ENCODE measurements at regions not wholly inside any gene's neighbourhood (a gene's known extent, or its start where the extent isn't known, plus 50 kb on each side); places are given as distances from the start of the nearest gene placed in this dataset.

DNA sequence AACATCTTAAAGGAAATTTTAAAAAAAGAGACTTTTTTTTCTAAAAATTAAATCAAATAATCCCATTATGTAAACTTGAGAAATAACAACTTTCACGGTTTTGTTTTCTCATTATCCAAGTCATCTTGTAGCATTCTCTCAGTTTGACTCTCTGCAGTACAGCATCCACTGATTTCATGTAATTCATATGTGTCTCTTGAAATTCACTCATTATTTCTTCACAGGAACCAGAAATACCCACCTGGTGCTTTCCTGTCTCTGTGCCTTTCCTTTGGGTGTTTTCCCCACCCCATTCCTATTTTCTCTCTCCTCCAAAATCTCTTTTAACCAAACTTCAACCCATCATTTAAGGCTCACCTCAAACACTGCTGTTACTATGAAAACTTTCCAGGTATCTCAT lies 116.1 kb upstream of the STK17B start:
- H3K9me3 ChIP-seq (ENCODE audit: low read length): no peaks in the 10 kb centered on the region
- no peak overlapping the region for H2AFZ ChIP-seq (ENCODE audit: low read length)
- H3K27ac ChIP-seq (ENCODE audit: low read depth, low read length, poor library complexity, severe bottlenecking): no peak overlapping the region
- no peak overlapping the region for H3K4me2 ChIP-seq (ENCODE audit: low read length)
- no peaks in the 10 kb centered on the region for H3K79me2 ChIP-seq (ENCODE audit: insufficient read depth, low read length)
- H4K20me1 ChIP-seq (ENCODE audit: insufficient read depth, low read length): no peaks in the 10 kb centered on the region
- no peaks in the 10 kb centered on the region for H3K36me3 ChIP-seq (ENCODE audit: insufficient read depth, low read length)
- H3F3A ChIP-seq (ENCODE audit: insufficient read depth, low read length): no peaks in the 10 kb centered on the region
- H3K9ac ChIP-seq (ENCODE audit: low read length): no peak overlapping the region
- no peaks in the 10 kb centered on the region for H3K4me1 ChIP-seq (ENCODE audit: insufficient read depth, low read length, severe bottlenecking)
- H3K9me2 ChIP-seq (ENCODE audit: low read depth, low read length): no peaks in the 10 kb centered on the region
- H3K4me3 ChIP-seq (ENCODE audit: low read depth, low read length, poor library complexity, severe bottlenecking): no peak overlapping the region
- no peaks in the 10 kb centered on the region for H3K27me3 ChIP-seq (ENCODE audit: insufficient read depth, low read length)
- TF ChIP-seq, protein P1, sequence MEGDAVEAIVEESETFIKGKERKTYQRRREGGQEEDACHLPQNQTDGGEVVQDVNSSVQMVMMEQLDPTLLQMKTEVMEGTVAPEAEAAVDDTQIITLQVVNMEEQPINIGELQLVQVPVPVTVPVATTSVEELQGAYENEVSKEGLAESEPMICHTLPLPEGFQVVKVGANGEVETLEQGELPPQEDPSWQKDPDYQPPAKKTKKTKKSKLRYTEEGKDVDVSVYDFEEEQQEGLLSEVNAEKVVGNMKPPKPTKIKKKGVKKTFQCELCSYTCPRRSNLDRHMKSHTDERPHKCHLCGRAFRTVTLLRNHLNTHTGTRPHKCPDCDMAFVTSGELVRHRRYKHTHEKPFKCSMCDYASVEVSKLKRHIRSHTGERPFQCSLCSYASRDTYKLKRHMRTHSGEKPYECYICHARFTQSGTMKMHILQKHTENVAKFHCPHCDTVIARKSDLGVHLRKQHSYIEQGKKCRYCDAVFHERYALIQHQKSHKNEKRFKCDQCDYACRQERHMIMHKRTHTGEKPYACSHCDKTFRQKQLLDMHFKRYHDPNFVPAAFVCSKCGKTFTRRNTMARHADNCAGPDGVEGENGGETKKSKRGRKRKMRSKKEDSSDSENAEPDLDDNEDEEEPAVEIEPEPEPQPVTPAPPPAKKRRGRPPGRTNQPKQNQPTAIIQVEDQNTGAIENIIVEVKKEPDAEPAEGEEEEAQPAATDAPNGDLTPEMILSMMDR (IDR thresholded peaks at IDR 0.05; ENCODE audit: low read length): no peak
- no peak for TF ChIP-seq EZH2 (IDR thresholded peaks at IDR 0.05; ENCODE audit: borderline replicate concordance, low read length)

GRCh38 chr2:196288006-196288538 lies 116.7 kb upstream of the STK17B start:
- no peak overlapping the region for H3K27ac ChIP-seq (ENCODE audit: low read depth, low read length, poor library complexity, severe bottlenecking)
- H3K9me3 ChIP-seq (ENCODE audit: low read length): no peaks in the 10 kb centered on the region

GRCh38 chr2:196289000-196289399 lies 117.6 kb upstream of the STK17B start:
- Histone ChIP-seq H3K9me2 (ENCODE audit: low read depth, low read length) (no peaks in the 10 kb centered on the region), H3K4me1 (ENCODE audit: insufficient read depth, low read length, severe bottlenecking) (no peaks in the 10 kb centered on the region), H4K20me1 (ENCODE audit: insufficient read depth, low read length) (no peaks in the 10 kb centered on the region), H3K9ac (ENCODE audit: low read length) (no peak overlapping the region), H3K4me3 (ENCODE audit: low read depth, low read length, poor library complexity, severe bottlenecking) (no peak overlapping the region), H3K27me3 (ENCODE audit: insufficient read depth, low read length) (no peaks in the 10 kb centered on the region), H3F3A (ENCODE audit: insufficient read depth, low read length) (no peaks in the 10 kb centered on the region), H3K79me2 (ENCODE audit: insufficient read depth, low read length) (no peaks in the 10 kb centered on the region), H3K4me2 (ENCODE audit: low read length) (no peak overlapping the region), H2AFZ (ENCODE audit: low read length) (no peak overlapping the region), H3K27ac (ENCODE audit: low read depth, low read length, poor library complexity, severe bottlenecking) (no peak overlapping the region), H3K36me3 (ENCODE audit: insufficient read depth, low read length) (no peaks in the 10 kb centered on the region), H3K9me3 (ENCODE audit: low read length) (no peaks in the 10 kb centered on the region)
- TF ChIP-seq EZH2 (IDR thresholded peaks at IDR 0.05; ENCODE audit: borderline replicate concordance, low read length): no peak
- TF ChIP-seq, protein P1 (IDR thresholded peaks at IDR 0.05; ENCODE audit: low read length): no peak

More at GRCh38 chr2:196288006-196288538, 116.7 kb upstream of the STK17B start:
- no peak overlapping the region for H3K4me2 ChIP-seq (ENCODE audit: low read length)
- H3K36me3 ChIP-seq (ENCODE audit: insufficient read depth, low read length): no peaks in the 10 kb centered on the region
- H3K4me3 ChIP-seq (ENCODE audit: low read depth, low read length, poor library complexity, severe bottlenecking): no peak overlapping the region
- no peaks in the 10 kb centered on the region for H4K20me1 ChIP-seq (ENCODE audit: insufficient read depth, low read length)
- H3K9ac ChIP-seq (ENCODE audit: low read length): no peak overlapping the region
- no peaks in the 10 kb centered on the region for H3K79me2 ChIP-seq (ENCODE audit: insufficient read depth, low read length)
- H3K9me2 ChIP-seq (ENCODE audit: low read depth, low read length): no peaks in the 10 kb centered on the region
- no peaks in the 10 kb centered on the region for H3K4me1 ChIP-seq (ENCODE audit: insufficient read depth, low read length, severe bottlenecking)
- no peaks in the 10 kb centered on the region for H3K27me3 ChIP-seq (ENCODE audit: insufficient read depth, low read length)
- TF ChIP-seq EZH2 (IDR thresholded peaks at IDR 0.05; ENCODE audit: borderline replicate concordance, low read length): no peak
- TF ChIP-seq, protein P1 (IDR thresholded peaks at IDR 0.05; ENCODE audit: low read length): no peak
- H2AFZ ChIP-seq (ENCODE audit: low read length): no peak overlapping the region
- H3F3A ChIP-seq (ENCODE audit: insufficient read depth, low read length): no peaks in the 10 kb centered on the region

Data from OCI-LY1 (cell line).